B cell (primary cell): ENCODE measurements at regions not wholly inside any gene's neighbourhood (a gene's known extent, or its start where the extent isn't known, plus 50 kb on each side); places are given as distances from the start of the nearest gene placed in this dataset.

Source experiments
- ATAC-seq: fragments of 200-7000 bp; cut with Tn5 transposase; one replicate; pipeline ENCODE4 v1.10.0; 2021; ENCODE audit warnings: low read depth, mild to moderate bottlenecking, moderate number of reproducible peaks, moderate library complexity
- CTCF ChIA-PET: fragments of 350-600 bp; sonication (Branson Sonifier 250); formaldehyde crosslinking; loops from one replicate; lab custom pipeline; 2021; ENCODE audit warnings: antibody characterized with exemption, inconsistent platforms; lab: Charles Lee
- POLR2A ChIA-PET: fragments of 350-600 bp; sonication (Branson Sonifier 250); formaldehyde crosslinking; loops from one replicate; lab custom pipeline; 2021; ENCODE audit warnings: antibody characterized with exemption; lab: Charles Lee
- DNase-seq: peaks from one replicate; pipeline ENCODE4 v3.0.0; 2013
- H2AFZ ChIP-seq: 2 replicates; pipeline ENCODE4 v1.6.1; 2012; ENCODE audit warnings: mild to moderate bottlenecking, low read depth, low read length; ENCODE audit not compliant: insufficient read depth, poor library complexity, severe bottlenecking
- H3K27ac ChIP-seq, 2 donors: 1 replicate in 1 of 2; 2 replicates in 1 of 2; pipeline ENCODE4 v1.5.1; 2012 to 2013; ENCODE audit warnings: low read length in 2 of 2, mild to moderate bottlenecking in 2 of 2, moderate library complexity in 1 of 2
- H3K27me3 ChIP-seq, 4 experiments: fragments of 200-600 bp in 1 of 4; sonication (generic) in 1 of 4; replicated peaks in 1 of 4; 1 replicate in 2 of 4; 2 replicates in 2 of 4; pipeline versions ENCODE4 v1.6.1 to v1.7.0; 2013 to 2016; ENCODE audit warnings: low read length in 3 of 4, mild to moderate bottlenecking in 2 of 4, mixed read lengths in 1 of 4, moderate library complexity in 1 of 4; ENCODE audit not compliant: insufficient read depth in 4 of 4, control insufficient read depth in 3 of 4; ENCODE audit errors: control extremely low read depth in 1 of 4
- H3K36me3 ChIP-seq, 2 experiments: replicated peaks in 1 of 2; 1 replicate in 1 of 2; 2 replicates in 1 of 2; pipeline versions ENCODE4 v1.6.1 to v1.7.1; 2013; ENCODE audit warnings: low read length in 1 of 2; ENCODE audit not compliant: insufficient read depth in 2 of 2, control insufficient read depth in 1 of 2; ENCODE audit errors: control extremely low read depth in 1 of 2, extremely low read depth in 1 of 2
- H3K4me1 ChIP-seq, 2 donors: fragments of 200-600 bp in 1 of 2; sonication (generic) in 1 of 2; 1 replicate in 1 of 2; 2 replicates in 1 of 2; pipeline versions ENCODE4 v1.5.1 to v1.6.1; 2013 to 2017; ENCODE audit warnings: low read length in 2 of 2; ENCODE audit not compliant: control insufficient read depth in 2 of 2, insufficient read depth in 2 of 2
- H3K4me2 ChIP-seq: replicated peaks from 2 replicates; pipeline ENCODE3; 2012; ENCODE audit warnings: mild to moderate bottlenecking, low read depth, low read length; ENCODE audit not compliant: poor library complexity, severe bottlenecking
- H3K4me3 ChIP-seq, 5 experiments: fragments of 200-600 bp in 1 of 5; sonication (generic) in 1 of 5; 1 replicate in 3 of 5; 2 replicates in 2 of 5; pipeline versions ENCODE4 v1.5.1 to v1.7.0; 2011 to 2016; ENCODE audit warnings: low read length in 4 of 5, mild to moderate bottlenecking in 4 of 5, low read depth in 2 of 5, control low read depth in 1 of 5, moderate library complexity in 1 of 5; ENCODE audit not compliant: insufficient read depth in 1 of 5; ENCODE audit errors: control extremely low read depth in 1 of 5, extremely low read depth in 1 of 5
- H3K79me2 ChIP-seq: fragments of 200-600 bp; sonication (generic); one replicate; pipeline ENCODE4 v1.6.0; 2016; ENCODE audit warnings: low read length; ENCODE audit not compliant: control insufficient read depth, insufficient read depth
- H3K9ac ChIP-seq: fragments of 200-600 bp; sonication (generic); 2 replicates; pipeline ENCODE4 v1.6.1; 2017; ENCODE audit warnings: mild to moderate bottlenecking, low read length, moderate library complexity
- H3K9me3 ChIP-seq, 3 donors: one replicate each; pipeline versions ENCODE4 v1.6.1 to v1.7.1; 2013; ENCODE audit warnings: low read length in 2 of 3; ENCODE audit not compliant: control insufficient read depth in 2 of 3, insufficient read depth in 1 of 3; ENCODE audit errors: control extremely low read depth in 1 of 3
- H4K20me1 ChIP-seq: 2 replicates; pipeline ENCODE4 v1.6.0; 2012; ENCODE audit warnings: mild to moderate bottlenecking, low read length; ENCODE audit not compliant: insufficient read depth, control insufficient read depth, poor library complexity, severe bottlenecking
- H3K27ac Mint-ChIP-seq: one replicate; pipeline ENCODE4 v1.8.0; 2021; ENCODE audit warnings: mixed read lengths
- H3K27me3 Mint-ChIP-seq: one replicate; pipeline ENCODE4 v1.8.0; 2021; ENCODE audit warnings: mixed read lengths
- H3K4me1 Mint-ChIP-seq: one replicate; pipeline ENCODE4 v1.8.0; 2021; ENCODE audit warnings: mixed read lengths
- H3K4me3 Mint-ChIP-seq: one replicate; pipeline ENCODE4 v1.8.0; 2021; ENCODE audit warnings: mixed read lengths
- H3K9me3 Mint-ChIP-seq: one replicate; pipeline ENCODE4 v1.8.0; 2022; ENCODE audit warnings: mixed read lengths; ENCODE audit not compliant: insufficient read depth
- EZH2 ChIP-seq: IDR thresholded peaks from 2 replicates; pipeline ENCODE4 v1.6.1; 2012; ENCODE audit warnings: borderline replicate concordance, low read depth, mild to moderate bottlenecking, moderate library complexity, low read length; ENCODE audit not compliant: insufficient read depth, poor library complexity, severe bottlenecking
- WGBS: methylation state at CpG from one replicate; pipeline ENCODE4 v1.1.5; 2013; ENCODE audit warnings: missing lambda C conversion rate; ENCODE audit not compliant: insufficient coverage; 5-methylcytosine and 5-hydroxymethylcytosine counted together
- intact Hi-C: fragments of 100-400 bp; cut with micrococcal nuclease; formaldehyde crosslinking; loops from one replicate; pipeline ENCODE4 v1.10.0; 2022
- TF ChIP-seq, protein P1 (sequence below): fragments of 200-600 bp; IDR thresholded peaks from one replicate; pipeline ENCODE4 v1.8.0; 2022; ENCODE audit warnings: antibody characterized with exemption, mild to moderate bottlenecking

DNA sequence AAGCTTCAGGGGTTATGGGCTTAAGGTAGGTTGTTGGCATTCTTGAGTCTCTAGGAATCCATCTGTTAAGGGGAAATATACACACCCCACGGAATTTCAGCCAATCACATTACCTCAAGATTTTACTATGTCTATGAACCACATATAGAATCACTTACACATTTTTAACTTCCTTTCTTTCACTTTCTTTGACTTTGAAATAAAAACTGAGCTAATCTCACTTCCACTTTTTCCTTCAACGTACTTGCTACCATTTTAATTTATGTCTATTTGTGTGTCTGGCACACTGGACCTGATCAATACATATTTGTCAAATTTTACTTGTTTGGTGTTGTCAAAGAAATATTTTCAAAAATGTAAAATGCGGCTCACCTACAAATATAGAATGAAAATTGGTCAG is 545.4 kb upstream of the JAG1 start:
- Histone ChIP-seq H3K4me1 (peaks cover 0 to 4% of the 10 kb centered on the region in 2 donors), H4K20me1 (no peaks in the 10 kb centered on the region), H3K9ac (no peak overlapping the region), H3K27ac (no peak overlapping the region), H2AFZ (no peak overlapping the region), H3K4me3 (no peak overlapping the region), H3K27me3 (no peaks in the 10 kb centered on the region), H3K36me3 (no peaks in the 10 kb centered on the region), H3K79me2 (no peaks in the 10 kb centered on the region), H3K9me3 (peaks cover 0 to 6% (median 3%) of the 10 kb centered on the region in 3 donors), H3K4me2 (no peak overlapping the region)
- no CpG with 5 or more reads among the region's 3 CpGs for WGBS
- Mint-ChIP-seq H3K27ac (no peak overlapping the region), H3K9me3 (no peaks in the 10 kb centered on the region), H3K4me1 (peaks cover 8% of the 10 kb centered on the region), H3K4me3 (no peak overlapping the region), H3K27me3 (no peaks in the 10 kb centered on the region)
- intact Hi-C loops: no loop called here
- POLR2A ChIA-PET: no interaction called here
- CTCF ChIA-PET: no interaction called here
- ATAC-seq (no peak), DNase-seq (no peak)
- TF ChIP-seq, protein P1, sequence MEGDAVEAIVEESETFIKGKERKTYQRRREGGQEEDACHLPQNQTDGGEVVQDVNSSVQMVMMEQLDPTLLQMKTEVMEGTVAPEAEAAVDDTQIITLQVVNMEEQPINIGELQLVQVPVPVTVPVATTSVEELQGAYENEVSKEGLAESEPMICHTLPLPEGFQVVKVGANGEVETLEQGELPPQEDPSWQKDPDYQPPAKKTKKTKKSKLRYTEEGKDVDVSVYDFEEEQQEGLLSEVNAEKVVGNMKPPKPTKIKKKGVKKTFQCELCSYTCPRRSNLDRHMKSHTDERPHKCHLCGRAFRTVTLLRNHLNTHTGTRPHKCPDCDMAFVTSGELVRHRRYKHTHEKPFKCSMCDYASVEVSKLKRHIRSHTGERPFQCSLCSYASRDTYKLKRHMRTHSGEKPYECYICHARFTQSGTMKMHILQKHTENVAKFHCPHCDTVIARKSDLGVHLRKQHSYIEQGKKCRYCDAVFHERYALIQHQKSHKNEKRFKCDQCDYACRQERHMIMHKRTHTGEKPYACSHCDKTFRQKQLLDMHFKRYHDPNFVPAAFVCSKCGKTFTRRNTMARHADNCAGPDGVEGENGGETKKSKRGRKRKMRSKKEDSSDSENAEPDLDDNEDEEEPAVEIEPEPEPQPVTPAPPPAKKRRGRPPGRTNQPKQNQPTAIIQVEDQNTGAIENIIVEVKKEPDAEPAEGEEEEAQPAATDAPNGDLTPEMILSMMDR: no peak
- TF ChIP-seq EZH2: no peak

DNA sequence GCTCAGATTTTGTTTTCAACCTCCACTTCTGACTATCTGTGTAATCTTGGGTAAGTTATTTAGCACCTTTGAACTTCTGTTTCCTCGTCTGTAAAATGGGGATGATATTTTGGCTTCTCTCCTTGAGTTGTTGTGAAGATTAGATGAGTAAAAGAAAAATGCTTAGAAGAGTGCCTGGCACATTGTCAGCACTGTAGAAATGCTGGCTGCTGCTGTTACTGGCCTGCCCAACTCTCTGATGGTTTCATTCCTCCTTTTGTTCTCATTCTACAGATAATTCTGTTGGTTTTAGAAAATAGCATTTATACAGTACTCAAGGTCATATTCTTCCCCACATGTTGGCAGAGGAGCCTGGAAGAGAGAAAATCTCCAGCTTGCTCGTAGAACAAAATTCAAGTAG is 547.2 kb upstream of the JAG1 start:
- Histone ChIP-seq H3K4me2 (no peak overlapping the region), H3K27ac (no peak overlapping the region), H4K20me1 (no peaks in the 10 kb centered on the region), H3K4me3 (no peak overlapping the region), H3K9me3 (peaks cover 0 to 6% (median 3%) of the 10 kb centered on the region in 3 donors), H3K79me2 (no peaks in the 10 kb centered on the region), H2AFZ (no peak overlapping the region), H3K9ac (no peak overlapping the region), H3K27me3 (no peaks in the 10 kb centered on the region), H3K4me1 (peaks cover 0 to 4% of the 10 kb centered on the region in 2 donors), H3K36me3 (no peaks in the 10 kb centered on the region)
- H3K27me3 Mint-ChIP-seq: no peaks in the 10 kb centered on the region
- TF ChIP-seq, protein P1: no peak
- no peak for TF ChIP-seq EZH2
- peaks cover 8% of the 10 kb centered on the region for H3K4me1 Mint-ChIP-seq
- no peak for ATAC-seq
- ChIA-PET CTCF (no interaction called here), POLR2A (no interaction called here)
- no peak overlapping the region for H3K4me3 Mint-ChIP-seq
- H3K9me3 Mint-ChIP-seq: no peaks in the 10 kb centered on the region
- no peak for DNase-seq
- no peak overlapping the region for H3K27ac Mint-ChIP-seq
- intact Hi-C loops: no loop called here
- WGBS: 80% methylated on average over 2 of the region's 2 CpGs
